Glomerular visceral epithelial cell (primary cell): ENCODE measurements at regions not wholly inside any gene's neighbourhood (a gene's known extent, or its start where the extent isn't known, plus 50 kb on each side); places are given as distances from the start of the nearest gene placed in this dataset.
"Not testable (repeated sequence)": the region's sequence is repeated elsewhere in the genome, so short reads cannot be mapped to it uniquely, and the experiment has no call there.

ENCODE experiments used
- DNase-seq: peaks from one replicate; pipeline ENCODE4 v3.0.0-alpha.2; 2016; ENCODE audit errors: extremely low spot score

- DNase-seq = not testable (repeated sequence)
Observed at GRCh38 chr10:28896791-28897409, 219.6 kb downstream of the BAMBI start.

DNA sequence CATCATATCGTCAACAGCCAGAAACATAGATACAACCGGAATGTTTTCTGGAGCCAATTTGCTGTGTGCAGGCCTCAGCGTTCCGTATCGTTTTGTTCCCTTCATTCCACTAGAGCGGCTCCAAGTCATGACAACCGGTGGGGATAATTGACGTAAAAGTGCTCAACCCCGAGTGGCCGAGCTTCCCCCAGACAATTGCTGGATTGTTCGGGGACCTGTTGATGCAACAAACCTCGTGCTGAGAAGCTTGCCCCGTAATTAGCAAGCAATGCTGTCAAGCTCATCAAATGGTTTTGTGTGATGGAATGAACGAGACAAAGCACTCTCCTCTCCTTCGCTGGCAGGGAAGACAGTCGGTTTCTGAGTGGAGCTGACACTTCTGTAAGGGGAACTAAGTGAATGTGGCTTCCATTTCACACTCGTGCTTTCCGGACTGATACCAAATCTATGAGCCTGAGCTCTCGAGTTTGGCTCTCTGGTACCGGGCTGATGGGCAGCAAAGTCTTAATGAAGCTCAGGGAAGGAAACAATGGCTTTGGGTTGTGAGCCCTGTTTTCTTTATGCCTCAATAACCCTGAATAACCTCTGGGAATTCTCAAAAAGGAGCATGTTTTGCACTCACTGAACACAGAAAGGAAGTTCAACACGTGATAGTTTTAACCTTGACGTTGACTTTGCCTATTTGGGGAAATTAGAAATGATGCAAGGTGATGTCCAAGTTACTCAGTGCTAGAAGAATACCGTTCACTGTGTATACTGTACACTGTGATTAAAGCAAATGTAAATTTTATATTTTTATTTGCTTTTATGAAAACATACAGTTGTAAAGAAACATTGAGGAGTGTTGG, 220.5 kb downstream of the BAMBI start:
- DNase-seq = no peak

DNA sequence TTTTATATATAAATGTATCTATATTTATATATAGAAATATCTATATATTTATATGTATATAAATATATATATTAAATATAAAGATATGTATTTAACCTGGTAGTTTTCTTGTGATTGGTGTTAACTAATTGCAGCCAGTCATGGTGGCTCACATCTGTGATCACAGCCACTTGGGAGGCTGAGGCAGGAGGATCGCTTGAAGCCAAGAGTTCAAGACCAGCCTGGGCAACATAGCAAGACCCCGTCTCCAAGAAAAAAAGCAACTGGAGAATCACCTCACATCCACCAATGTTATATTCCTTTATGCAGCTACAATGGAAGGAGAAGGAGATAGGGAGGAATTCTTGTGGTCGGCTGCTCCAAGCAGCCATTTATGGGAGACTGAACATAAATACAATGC, 224.9 kb downstream of the BAMBI start:
- no peak for DNase-seq

DNA sequence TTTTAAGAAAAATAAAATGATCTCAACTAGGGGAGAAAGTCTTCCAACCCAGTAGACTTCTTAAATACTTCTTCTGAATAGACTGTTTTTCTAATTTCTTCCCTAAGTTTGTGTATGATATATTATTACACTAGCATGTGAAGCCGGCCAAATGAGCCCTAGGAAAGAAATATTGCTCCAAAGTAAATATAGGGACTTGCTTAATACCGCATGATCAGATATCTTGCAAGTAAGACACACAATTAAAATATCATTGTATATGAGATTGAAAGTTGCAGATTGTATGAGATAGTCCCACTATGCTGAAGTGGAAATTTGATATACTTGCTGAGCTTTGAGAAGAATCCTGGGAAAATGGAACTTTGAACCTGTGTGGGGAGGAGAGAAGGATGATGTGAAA, 225.7 kb downstream of the BAMBI start:
- no peak for DNase-seq

GRCh38 chr10:28903736-28904135, 226.4 kb downstream of the BAMBI start:
- no peak for DNase-seq

GRCh38 chr10:28905371-28905770, 228.1 kb downstream of the BAMBI start:
- no peak for DNase-seq

DNA sequence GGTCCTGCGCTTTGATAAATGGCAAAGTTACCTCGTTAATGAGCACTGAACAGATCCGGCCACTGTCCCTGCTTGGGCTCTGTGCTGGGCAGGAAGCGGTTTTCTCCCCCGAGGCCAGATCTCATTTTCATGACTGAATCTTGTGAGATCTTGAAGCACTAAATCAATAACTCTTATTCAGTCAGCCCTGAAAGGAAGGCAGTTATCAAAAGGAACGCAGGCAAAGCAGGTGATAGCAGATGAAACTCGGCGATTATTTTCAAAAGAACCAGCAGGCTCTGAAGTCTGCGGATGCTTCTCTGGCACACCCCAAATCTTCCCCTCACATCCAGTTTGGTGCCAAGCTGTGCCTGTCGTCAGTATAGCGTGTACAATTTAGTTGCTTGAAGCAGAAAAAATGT, 228.7 kb downstream of the BAMBI start:
- no peak for DNase-seq

- no peak for DNase-seq
Observed at GRCh38 chr10:28906415-28906814, 229.1 kb downstream of the BAMBI start.

GRCh38 chr10:28906934-28907333, 229.6 kb downstream of the BAMBI start:
- peak; percentile 22 for DNase-seq

GRCh38 chr10:28909875-28910274, 232.6 kb downstream of the BAMBI start:
- no peak for DNase-seq

GRCh38 chr10:28910956-28911355, 233.6 kb downstream of the BAMBI start:
- peak; percentile 13 for DNase-seq

DNA sequence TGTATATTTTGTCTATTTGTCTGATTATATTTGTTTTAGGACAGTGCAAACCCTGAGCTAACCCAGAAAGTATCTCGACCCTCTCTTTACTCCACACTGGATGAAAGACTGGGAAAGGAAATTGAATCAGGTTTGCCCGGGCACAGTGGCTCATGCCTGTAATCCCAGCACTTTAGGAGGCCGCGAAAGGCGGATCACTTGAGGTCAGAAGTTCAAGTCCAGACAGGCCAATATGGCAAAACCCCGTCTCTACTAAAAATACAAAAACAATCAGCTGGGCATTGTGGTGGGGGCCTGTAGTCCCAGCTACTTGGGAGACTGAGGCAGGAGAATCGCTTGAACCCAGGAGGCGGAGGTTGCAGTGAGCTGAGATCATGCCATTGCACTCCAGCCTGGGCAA, 234.2 kb downstream of the BAMBI start:
- DNase-seq = not testable (repeated sequence)

GRCh38 chr10:28912017-28912783, 234.9 kb downstream of the BAMBI start:
- DNase-seq = no peak

DNA sequence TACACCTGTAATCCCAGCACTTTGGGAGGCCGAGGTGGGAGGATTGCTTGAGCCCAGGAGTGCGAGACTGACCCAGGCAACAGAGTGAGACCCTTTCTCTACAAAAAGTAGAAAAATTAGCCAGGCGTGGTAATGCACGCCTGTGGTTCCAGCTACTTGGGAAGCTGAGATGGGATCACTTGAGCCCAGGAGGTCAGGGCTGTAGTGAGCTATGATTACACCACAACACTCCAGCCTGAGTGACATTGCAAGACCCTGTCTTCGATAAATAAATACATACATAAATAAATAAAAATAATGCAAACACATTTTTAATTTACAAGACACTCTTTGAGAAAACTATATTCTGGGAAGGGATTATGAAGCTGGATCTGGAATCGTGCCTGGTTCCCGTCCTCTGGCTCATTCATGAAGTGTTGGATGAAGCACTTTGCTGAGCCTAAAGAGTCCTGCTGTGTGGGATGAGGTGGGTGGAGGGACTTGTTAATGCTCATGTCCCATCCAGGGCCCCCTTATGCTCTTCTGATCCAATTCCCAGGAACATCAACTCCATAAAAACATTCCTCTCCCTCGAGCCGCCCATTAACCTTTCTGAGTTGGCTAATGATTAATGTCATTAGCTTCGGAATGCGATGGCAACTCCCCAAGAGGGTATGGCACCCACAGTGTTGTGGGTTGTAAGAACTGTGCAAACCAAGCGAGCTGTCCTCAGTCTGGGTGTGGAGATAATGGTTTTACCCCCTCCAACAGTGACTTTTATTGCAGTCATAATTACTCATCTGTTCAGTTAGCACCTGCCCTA, 236.3 kb downstream of the BAMBI start:
- DNase-seq = peak; percentile 97

- peak; percentile 26 for DNase-seq
Observed at GRCh38 chr10:28914701-28915100, 237.4 kb downstream of the BAMBI start.

GRCh38 chr10:28915989-28916588, 238.8 kb downstream of the BAMBI start:
- no peak for DNase-seq

DNA sequence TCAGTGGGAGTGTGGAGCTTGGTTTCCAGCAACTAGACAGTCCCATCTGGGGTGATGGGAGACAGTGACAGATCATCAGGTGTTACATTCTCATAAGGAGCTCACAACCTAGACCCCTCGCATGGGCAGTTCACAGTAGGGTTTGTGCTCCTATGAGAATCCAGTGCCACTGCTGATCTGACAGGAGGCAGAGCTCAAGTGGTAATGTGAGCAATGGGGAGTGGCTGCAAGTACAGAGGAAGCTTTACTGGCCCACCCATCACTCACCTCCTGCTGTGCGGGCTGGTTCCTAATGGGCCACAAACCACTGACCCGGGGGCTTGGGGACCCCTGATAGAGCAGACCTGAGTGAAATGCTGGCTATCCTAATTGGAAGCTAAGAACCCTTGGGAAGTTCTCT, 242.8 kb downstream of the BAMBI start:
- no peak for DNase-seq

DNA sequence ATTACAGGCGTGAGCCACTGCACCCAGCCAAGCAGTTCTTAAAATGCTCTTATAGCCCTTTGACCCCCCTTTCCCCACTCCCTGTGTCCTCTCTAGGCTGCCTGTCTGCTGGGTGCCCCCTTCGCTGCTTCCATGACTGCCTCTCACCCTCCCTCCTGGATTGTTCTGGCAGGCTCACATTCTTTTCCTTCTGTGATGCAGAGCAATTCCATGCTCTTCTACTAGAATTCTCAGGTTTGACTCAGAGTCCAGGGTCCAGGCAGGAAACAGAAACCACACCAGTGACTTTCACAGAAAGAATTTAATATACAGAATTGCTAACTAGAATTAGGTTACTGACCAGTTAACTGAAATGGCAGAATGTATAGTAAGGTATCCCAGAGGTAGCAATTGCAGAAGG, 244.8 kb downstream of the BAMBI start:
- peak; percentile 70 for DNase-seq

DNA sequence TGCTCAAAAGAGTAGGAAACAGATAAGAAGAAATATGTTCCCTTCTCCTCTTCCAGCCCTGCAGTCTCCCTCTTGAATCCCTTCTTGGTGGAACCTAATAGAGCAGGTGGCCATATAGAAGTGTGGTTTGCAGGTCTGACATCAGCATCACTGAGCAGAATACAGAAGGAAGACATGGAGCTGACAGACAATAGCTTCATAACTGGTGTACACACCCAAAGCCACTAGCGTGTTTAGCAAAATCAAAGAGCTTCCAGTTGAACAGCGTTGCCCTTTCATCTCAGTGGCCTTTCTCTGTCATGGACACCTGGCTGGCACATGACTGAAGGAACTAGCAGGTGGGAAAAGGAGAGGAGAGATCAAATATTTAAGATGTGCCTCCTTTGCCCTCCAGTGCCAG, 245.5 kb downstream of the BAMBI start:
- DNase-seq = no peak

DNA sequence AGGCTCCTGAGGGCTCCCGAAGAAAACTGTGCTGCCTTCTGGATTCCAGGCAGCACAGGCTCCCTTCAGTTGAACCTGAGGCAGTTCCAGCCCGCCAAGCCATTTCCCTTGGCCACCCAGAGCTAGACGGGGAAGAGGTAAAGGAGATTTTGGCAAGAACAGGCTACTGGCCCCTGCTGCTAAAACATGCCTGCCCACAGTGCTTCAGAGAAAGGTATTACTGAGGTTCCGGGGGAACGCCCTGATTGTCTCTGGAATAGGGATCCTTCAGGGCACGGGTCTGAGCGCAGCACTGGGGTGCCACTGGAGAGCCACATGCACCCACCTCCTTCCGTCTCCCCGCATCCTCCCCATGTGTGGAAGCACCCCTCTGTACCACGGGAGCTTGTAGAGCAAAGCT, 247.4 kb downstream of the BAMBI start:
- no peak for DNase-seq

GRCh38 chr10:28925121-28925663, 247.9 kb downstream of the BAMBI start:
- no peak for DNase-seq
